Esophagus muscularis mucosa (tissue), 4 donors: ENCODE measurements at regions not wholly inside any gene's neighbourhood (a gene's known extent, or its start where the extent isn't known, plus 50 kb on each side); places are given as distances from the start of the nearest gene placed in this dataset.

Experiments used
- DNase-seq: peaks from one replicate; pipeline ENCODE4 v3.0.0-alpha.2; 2017; ENCODE audit errors: extremely low spot score
- H3K27ac ChIP-seq, 4 donors: fragments of 200-600 bp; sonication (generic); replicated peaks in 1 of 4; 1 replicate in 3 of 4; 2 replicates in 1 of 4; pipeline ENCODE4 v1.5.1; 2016 to 2019; ENCODE audit warnings: mild to moderate bottlenecking in 1 of 4
- H3K27me3 ChIP-seq, 4 donors: fragments of 200-600 bp; sonication (generic); one replicate each; pipeline versions ENCODE4 v1.5.1 to v1.6.0; 2016 to 2019
- H3K36me3 ChIP-seq, 4 donors: fragments of 200-600 bp; sonication (generic); one replicate each; pipeline ENCODE4 v1.5.1; 2016 to 2019
- H3K4me1 ChIP-seq, 4 donors: fragments of 200-600 bp; sonication (generic); one replicate each; pipeline ENCODE4 v1.5.1; 2016 to 2019
- H3K4me3 ChIP-seq, 4 donors: fragments of 200-600 bp; sonication (generic); 1 replicate in 2 of 4; 2 replicates in 2 of 4; pipeline ENCODE4 v1.5.1; 2016 to 2019; ENCODE audit warnings: mild to moderate bottlenecking in 4 of 4, moderate library complexity in 1 of 4
- H3K9me3 ChIP-seq, 4 donors: fragments of 200-600 bp; sonication (generic); 1 replicate in 3 of 4; 2 replicates in 1 of 4; pipeline ENCODE4 v1.5.1; 2016 to 2019
- CTCF ChIP-seq, 3 experiments: fragments of 200-600 bp in 2 of 3; fragments of 450-650 bp in 1 of 3; sonication (generic) in 2 of 3; IDR thresholded peaks; one replicate each; pipeline ENCODE4 v1.5.1; 2017 to 2019; ENCODE audit warnings: antibody characterized with exemption in 3 of 3, mild to moderate bottlenecking in 2 of 3, moderate library complexity in 1 of 3
- EP300 ChIP-seq: sonication (generic); formaldehyde crosslinking; IDR thresholded peaks from one replicate; pipeline ENCODE4 v1.6.1; 2017; ENCODE audit warnings: antibody characterized with exemption
- POLR2A ChIP-seq: fragments of 450-650 bp; IDR thresholded peaks from one replicate; pipeline ENCODE4 v1.6.1; 2017; ENCODE audit warnings: antibody characterized with exemption, moderate library complexity, mild to moderate bottlenecking, low read depth
- POLR2AphosphoS5 ChIP-seq, 2 donors: sonication (generic); formaldehyde crosslinking; IDR thresholded peaks; one replicate each; pipeline ENCODE4 v1.6.1; 2017; ENCODE audit warnings: antibody characterized with exemption in 2 of 2
- WGBS: methylation state at CpG from one replicate; pipeline ENCODE4 v1.1.5; 2018; 5-methylcytosine and 5-hydroxymethylcytosine counted together
- intact Hi-C: fragments of 100-400 bp; cut with DNase I; formaldehyde crosslinking; loops from one replicate; pipeline ENCODE4 v1.15.1; 2023

DNA sequence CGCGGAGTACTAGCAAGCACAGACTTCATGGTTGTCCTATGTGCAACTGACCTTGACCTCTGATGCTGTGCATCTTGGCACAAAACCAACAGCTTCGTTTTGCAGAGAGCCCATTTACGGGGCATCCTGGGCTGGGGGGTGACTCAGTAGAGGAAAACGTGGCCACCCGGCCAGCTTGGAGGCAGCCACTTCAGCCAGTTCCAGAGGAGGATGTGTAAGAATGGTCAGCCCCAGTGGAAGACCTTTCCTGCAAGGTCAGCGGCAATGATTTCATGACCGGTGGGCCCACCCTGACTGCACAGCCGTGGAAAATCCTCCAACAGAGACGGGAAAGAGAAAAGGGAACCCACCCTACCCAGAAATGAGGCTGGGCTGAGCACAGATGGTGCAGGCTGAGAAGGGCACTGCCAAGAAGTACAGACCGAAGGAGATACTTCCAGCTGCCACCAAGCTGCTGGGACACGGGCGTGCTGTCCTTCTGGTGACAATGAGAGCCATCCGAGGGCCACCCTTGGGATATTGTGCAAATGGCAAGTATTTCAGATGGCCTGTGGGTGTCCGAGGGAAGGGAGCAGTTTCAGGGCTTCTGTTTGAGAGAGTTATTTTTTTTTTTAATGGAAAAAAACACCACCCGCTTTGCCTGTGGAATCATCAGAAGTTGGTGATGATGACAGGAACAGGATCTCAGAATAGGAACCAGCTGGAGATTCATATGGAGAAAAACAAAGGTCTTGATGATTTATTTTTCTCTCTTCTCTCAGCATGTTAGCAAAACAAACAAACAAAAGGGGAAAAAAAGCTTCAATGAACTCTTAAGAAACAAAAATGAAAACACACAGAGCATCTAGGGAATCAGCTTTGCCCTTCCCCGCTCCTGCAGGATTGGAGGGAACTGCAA lies 120.2 kb upstream of the RFLNA start:
- Histone ChIP-seq H3K27me3 (no peaks in the 10 kb centered on the region), H3K27ac (no peak overlapping the region), H3K4me1 (no peaks in the 10 kb centered on the region), H3K36me3 (no peaks in the 10 kb centered on the region), H3K9me3 (no peaks in the 10 kb centered on the region), H3K4me3 (no peak overlapping the region)
- intact Hi-C loops, result no loop called here
- TF ChIP-seq EP300 (no peak), CTCF (IDR thresholded peaks at IDR 0.05) (no peak), POLR2A (no peak), POLR2AphosphoS5 (IDR thresholded peaks at IDR 0.05) (no peak)
- WGBS, result 74% methylated on average over 12 of the region's 17 CpGs
- DNase-seq, result no peak

GRCh38 chr12:124175704-124176103 lies 119.2 kb upstream of the RFLNA start:
- 92% methylated on average over 9 of the region's 9 CpGs for WGBS
- intact Hi-C loops, result no loop called here

GRCh38 chr12:124177276-124177950 lies 117.5 kb upstream of the RFLNA start:
- Histone ChIP-seq H3K27me3 (no peaks in the 10 kb centered on the region), H3K27ac (no peak overlapping the region), H3K4me1 (no peaks in the 10 kb centered on the region), H3K9me3 (no peaks in the 10 kb centered on the region), H3K4me3 (no peak overlapping the region), H3K36me3 (no peaks in the 10 kb centered on the region)
- 93% methylated on average over 10 of the region's 10 CpGs for WGBS
- DNase-seq, result no peak
- TF ChIP-seq CTCF (IDR thresholded peaks at IDR 0.05), result no peak
- no peak for TF ChIP-seq POLR2A
- no peak for TF ChIP-seq EP300
- TF ChIP-seq POLR2AphosphoS5 (IDR thresholded peaks at IDR 0.05), result no peak
- intact Hi-C loops, result no loop called here

More at GRCh38 chr12:124175704-124176103, 119.2 kb upstream of the RFLNA start:
- H3K27me3 ChIP-seq, result no peaks in the 10 kb centered on the region
- H3K4me1 ChIP-seq, result no peaks in the 10 kb centered on the region
- no peak for TF ChIP-seq CTCF (IDR thresholded peaks at IDR 0.05)
- TF ChIP-seq POLR2AphosphoS5 (IDR thresholded peaks at IDR 0.05), result no peak
- TF ChIP-seq POLR2A, result no peak
- TF ChIP-seq EP300, result no peak
- DNase-seq, result no peak
- no peaks in the 10 kb centered on the region for H3K36me3 ChIP-seq
- no peak overlapping the region for H3K4me3 ChIP-seq
- H3K27ac ChIP-seq, result no peak overlapping the region
- H3K9me3 ChIP-seq, result no peaks in the 10 kb centered on the region

- H3K4me3 ChIP-seq, result no peak overlapping the region
- no peak for TF ChIP-seq POLR2AphosphoS5 (IDR thresholded peaks at IDR 0.05)
- TF ChIP-seq CTCF (IDR thresholded peaks at IDR 0.05), result no peak
- no peak for TF ChIP-seq EP300
- TF ChIP-seq POLR2A, result no peak
- H3K27ac ChIP-seq, result no peak overlapping the region
- intact Hi-C loops, result no loop called here
- H3K36me3 ChIP-seq, result no peaks in the 10 kb centered on the region
- H3K27me3 ChIP-seq, result no peaks in the 10 kb centered on the region
- 99% methylated on average over 5 of the region's 5 CpGs for WGBS
- DNase-seq, result no peak
- no peaks in the 10 kb centered on the region for H3K4me1 ChIP-seq
- no peaks in the 10 kb centered on the region for H3K9me3 ChIP-seq
Observed at GRCh38 chr12:124177951-124178316, 117.0 kb upstream of the RFLNA start.
